HG02642 (cell line): ENCODE measurements at regions not wholly inside any gene's neighbourhood (a gene's known extent, or its start where the extent isn't known, plus 50 kb on each side); places are given as distances from the start of the nearest gene placed in this dataset.

Source experiments
- ATAC-seq: cut with Tn5 transposase; IDR thresholded peaks from one replicate; pipeline ENCODE4 v1.9.1; 2021; ENCODE audit warnings: mild to moderate bottlenecking; ENCODE audit not compliant: unreplicated experiment, poor library complexity

- no peak for ATAC-seq
Measured at GRCh38 chr16:77589071-77589765, 133.1 kb upstream of the NUDT7 start.

DNA sequence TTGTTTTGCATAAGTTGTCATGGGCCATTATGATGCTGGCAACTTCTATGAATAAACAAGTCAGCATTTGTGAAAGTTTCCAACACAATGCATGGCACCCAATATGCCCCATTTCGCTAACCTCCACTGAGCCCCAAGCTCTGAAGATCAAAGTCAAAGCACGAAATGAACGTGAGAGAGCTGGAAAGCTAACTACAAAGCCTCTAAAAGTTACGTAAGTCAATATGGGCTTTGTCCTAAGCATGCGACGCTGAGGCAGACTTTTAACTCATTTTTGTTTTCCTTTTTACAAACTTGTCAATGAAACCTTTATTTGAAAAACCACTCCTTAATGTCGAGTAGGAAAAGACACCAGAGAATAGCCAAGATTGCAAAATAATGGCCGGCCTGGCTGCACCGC lies 131.6 kb upstream of the NUDT7 start:
- no peak for ATAC-seq

GRCh38 chr16:77591347-77591746 lies 131.0 kb upstream of the NUDT7 start:
- ATAC-seq: no peak

DNA sequence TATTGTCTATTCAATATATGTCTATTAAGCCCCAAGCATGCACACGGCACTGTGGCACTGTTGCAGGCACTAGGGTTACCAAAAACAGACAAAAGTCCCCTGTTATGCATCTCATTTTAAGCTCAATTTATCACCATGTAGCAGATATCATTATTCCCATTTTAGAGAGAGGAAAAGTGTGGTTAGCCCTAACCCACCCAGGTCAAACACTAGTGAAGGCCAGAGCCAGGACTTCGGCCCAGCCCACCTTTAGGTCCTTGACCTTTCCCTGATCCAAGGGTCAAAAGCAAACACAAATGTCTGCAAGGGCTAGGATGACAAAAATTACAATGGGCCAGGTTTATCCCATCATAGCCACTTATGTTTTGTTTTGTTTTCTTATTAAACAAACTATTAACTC lies 130.3 kb upstream of the NUDT7 start:
- no peak for ATAC-seq

DNA sequence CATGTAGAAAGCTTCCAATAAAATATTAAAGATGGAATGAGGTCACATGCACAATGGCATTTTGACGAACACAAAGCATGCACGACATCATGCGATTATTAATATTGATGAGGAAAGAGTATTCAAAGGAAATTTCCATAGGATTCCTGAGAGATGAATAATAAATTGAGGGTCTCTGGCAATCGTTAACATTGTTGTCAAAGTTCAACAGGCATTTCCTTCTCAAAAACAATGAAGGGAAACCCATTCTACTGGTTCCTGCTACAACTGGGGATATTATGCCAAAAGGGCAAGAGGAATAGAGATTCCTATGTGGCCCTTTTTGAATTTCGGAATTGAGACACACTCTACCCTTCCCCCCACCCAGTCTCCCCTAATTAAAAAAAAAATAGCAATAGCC lies 128.3 kb upstream of the NUDT7 start:
- no peak for ATAC-seq

DNA sequence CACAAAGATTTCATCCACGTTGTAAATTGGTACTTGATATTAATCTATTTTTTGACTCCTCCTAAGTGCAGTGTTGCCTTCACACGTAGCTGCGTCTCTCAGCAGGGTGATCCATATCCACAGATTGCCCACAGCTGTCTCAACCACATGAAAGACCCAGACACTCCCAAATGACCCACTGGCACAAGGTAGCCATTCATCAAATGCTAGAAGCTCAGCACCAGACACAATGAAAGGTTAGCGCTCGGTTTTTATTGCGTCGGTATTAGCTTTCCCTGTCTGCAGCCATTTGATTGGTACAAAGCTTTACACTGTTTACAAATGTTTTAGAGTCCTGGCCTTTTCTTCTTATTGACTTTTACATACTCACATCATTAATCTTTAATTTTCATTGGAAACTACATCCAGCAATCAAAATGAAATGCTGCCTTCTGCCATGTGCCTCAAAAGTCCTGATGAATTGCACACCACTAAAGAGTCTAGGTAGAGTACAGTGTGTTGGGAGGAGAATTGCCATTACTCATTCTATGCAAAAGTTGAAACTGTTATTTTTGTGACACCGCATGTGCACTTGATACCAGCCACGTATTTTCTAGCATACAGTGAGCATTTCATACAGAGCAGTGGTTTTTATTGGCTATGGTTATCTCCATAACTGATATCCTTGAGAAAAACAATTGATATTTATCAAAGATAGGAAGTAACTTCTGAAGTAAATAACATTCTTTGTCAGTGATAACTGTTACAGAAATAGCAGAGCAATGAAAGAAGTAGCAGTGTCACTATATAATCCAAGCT lies 127.3 kb upstream of the NUDT7 start:
- ATAC-seq: no peak

DNA sequence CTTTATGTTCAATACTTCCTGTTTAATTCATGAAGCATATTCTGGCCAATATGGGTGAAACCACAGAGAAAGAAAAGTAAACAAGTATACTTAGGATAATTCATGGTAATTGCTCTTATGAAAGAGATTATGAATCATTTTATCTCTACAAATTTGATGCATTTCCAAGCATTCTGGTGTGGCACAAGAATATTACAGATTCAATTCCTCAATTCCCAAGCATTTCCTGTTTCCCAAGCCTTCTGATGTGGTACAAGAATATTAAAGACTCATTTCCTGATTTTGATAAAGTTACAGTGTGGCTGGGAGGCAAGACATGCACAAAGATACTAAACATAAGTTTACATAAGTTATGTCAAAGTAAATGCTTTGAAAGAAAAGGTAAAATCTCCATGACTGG lies 126.1 kb upstream of the NUDT7 start:
- ATAC-seq: no peak

GRCh38 chr16:77599793-77600415 lies 122.4 kb upstream of the NUDT7 start:
- ATAC-seq: peak; percentile 51

DNA sequence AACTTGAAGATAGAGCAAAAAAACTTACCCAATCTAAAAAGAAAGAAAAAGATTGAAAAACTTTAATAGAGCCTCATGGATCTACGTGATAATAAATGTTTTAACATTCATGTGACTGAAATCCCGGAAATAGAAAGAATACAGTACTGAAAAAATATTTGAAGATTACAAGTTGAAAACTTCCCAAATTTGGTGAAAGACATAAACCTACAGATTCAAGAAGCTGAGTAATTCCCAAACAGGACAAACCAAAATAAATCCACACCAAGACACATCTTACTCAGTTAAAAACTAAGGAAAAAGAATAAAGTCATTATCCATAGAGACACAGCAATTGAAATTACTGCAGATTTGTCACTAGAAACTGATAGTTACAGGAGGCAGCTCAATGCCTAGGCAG lies 121.8 kb upstream of the NUDT7 start:
- no peak for ATAC-seq

DNA sequence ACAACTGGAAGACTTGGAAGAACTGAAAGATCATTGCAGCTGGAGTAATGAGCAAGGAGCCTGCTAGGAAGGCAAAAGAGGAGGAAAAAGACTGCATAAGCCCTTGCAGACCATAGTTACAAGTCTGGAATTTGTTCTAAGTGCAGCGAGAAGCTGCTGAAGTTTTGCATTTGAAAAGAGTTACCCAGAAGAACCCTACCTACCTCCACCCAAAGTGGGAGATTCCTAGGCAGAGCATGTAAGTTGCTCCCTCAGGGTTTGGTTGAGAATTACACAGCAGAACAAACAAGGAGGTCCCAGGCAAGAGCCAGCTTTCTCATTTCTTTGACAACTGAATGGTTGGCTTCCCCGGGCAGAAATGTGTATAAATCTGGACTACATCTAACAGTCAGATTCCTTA lies 118.7 kb upstream of the NUDT7 start:
- ATAC-seq: no peak

GRCh38 chr16:77610496-77610895 lies 111.8 kb upstream of the NUDT7 start:
- ATAC-seq: no peak

DNA sequence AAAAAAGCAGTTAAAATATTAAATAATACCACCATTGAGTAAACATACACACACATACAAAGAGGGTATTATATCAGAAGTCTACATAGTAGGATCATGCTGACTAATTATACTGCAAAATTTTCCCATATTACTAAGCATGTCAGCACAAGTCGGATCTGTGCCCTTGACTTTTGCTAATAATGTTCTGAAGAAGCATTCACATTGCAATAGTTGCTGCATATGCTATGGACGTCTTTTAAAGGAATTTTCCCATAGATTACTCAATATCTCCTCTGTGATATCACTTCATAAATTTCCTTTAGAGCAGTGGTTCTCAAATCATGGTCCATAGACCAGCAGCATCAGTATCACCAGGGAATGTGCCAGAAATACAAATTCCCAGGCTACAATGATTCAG lies 110.9 kb upstream of the NUDT7 start:
- ATAC-seq: no peak

DNA sequence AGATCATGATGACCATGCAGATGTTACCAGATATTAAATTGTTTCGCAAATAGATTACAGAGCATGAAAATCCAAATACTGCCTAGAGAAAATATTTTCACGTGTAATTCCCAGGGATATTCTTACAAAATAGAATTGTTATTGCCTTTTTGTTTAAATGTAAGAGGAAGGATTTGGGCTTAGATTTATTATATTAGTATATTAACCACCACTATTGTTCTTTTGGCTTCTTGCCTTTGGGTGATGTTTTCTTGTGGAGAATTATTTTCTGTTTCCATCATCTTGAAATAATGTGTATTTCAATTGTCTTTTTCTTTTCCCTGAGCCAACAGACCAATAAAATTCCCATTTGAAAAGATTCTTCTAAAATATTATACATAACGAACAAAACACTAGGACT lies 109.7 kb upstream of the NUDT7 start:
- ATAC-seq: no peak

DNA sequence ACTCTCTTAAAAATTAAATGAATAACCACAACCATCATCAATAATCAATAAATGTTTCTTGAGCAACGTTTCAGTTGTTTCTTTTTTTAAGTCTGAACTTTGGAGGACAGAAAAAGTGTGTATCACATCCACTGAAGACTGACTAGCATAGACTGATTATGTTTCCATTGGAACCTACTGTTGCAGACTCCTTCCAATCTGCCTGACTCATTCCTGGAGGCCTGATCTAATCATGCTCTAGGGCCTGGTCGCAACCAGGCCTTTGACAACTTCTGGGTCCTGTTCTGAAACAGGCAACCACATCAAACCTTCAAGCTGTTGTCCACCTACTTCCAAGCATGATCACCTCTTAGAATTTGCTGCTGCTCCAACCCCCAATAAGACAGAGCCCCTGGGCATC lies 109.2 kb upstream of the NUDT7 start:
- ATAC-seq: no peak

GRCh38 chr16:77617553-77617952 lies 104.8 kb upstream of the NUDT7 start:
- ATAC-seq: no peak

DNA sequence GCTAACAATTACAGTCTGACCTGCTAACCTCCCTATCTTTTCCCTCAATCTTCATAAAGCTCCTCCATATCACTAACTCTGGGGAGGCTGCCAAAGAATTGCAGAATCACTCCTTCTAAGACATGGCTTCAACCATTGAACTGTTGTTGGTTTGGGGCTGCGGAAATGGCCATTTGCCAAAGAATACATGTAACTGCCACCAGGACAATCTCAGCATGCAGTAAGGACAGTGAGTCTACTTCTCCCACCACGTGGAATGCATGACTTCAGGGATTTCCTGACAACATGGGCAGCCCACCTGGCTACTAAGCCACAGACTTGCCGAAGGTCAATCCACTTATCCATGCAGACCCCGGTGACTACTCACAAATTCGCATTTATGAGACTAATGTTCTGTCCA lies 104.3 kb upstream of the NUDT7 start:
- no peak for ATAC-seq

DNA sequence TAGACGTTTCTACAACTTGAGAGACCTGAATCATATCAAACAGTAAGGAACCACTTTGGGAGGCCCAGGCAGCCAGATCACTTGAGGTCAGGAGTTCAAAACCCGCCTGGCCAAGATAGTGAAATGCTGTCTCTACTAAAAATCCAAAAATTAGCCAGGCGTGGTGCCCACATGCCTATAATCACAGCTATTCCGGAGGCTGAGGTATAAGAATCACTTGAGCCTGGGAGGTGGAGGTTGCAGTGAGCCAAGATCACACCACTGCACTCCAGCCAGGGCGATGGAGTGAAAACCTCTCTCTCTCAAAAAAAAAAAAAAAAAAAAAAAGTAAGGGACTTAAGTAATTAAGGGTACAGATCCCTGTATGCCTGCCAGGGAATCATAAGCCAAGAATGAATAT lies 103.4 kb upstream of the NUDT7 start:
- no peak for ATAC-seq

DNA sequence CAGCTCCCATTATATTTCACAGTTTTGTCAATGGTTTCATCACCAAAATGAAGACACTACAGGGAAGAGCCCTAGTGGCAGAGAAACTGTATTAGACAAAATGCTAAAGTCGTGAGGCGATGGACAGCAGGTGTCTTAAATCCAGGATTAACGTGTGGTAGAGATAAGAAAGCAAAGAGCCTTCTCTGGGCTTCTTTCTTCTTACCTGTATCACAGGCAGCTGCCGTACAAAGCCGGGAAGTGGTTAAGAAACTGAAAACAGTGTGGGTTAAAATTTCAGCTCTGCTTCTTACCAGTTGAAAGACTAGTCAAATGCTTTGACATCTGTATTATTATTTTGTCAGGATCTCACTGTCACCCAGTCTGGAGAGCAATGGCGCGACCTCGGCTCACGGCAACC lies 98.2 kb upstream of the NUDT7 start:
- no peak for ATAC-seq

DNA sequence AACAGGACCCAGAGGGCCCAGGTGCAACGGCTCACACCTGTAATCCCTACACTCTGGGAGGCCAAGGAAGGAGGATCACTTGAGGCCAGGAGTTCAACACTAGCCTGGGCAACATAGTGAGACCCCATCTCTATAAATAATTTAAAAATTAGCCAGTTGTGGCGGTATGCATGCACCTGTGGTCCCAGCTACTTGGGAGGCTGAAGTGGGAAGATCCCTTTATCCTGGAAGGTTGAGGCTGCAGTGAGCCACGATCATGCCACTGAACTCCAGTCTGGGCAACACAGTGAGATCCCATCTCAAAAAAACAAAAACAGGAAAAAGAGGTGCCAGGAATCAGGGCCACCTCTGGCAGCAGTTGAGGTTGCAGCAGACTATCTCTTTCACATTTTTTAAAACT lies 85.7 kb upstream of the NUDT7 start:
- ATAC-seq: no peak

DNA sequence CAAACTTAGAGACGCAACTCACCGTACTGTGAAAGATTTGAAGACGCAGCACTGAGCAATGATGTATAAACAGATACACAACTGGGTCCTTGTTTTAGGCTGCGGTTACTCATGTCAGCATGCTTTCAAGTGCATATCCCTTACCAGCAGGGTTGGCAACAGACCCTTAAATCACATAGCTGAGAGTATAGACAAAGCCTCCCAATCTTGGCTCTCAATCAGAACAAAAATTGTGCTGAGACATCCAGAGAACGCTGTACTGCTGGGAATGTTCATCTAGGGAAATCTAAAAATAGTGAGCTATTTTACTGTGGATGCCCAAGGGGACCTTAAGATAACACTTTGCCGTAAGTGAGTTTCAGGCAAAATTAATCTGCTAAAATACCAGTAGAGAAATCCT lies 84.4 kb upstream of the NUDT7 start:
- no peak for ATAC-seq

DNA sequence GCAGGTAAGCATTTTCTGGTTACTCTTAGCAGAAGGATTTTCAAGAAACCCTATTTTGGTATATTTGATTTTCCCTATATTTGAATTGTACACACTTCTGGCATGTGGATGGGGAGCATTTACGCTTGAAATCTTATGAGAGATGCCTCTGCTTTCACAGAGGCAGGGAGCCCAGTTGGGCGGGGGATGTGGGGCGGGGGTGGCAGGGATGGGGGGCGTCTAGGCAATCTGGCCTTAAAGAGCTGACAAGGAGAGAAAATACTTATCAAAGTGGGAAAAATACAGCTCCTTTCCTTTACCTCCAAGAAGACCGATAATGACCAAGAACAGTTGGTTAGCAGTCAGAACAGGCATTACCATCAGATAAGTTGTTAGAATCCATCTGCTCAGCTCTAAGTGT lies 79.1 kb upstream of the NUDT7 start:
- no peak for ATAC-seq

DNA sequence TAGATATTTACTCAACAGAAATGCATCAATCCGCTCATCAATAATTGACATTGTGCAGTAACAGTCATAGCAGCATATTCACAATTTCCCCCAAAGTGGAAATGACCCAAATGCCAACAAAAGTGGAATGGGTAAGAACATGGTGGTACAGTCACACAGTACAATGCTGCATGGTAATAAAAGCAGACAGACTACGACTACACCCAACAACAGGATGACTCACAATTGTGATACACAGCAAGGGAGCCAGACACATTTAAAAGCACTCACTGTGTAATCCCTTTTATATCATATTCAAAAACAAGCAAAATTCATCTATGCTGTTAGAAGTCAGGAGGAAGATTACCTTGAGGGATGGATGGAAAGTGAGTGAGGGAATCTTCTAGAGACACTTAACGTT lies 76.5 kb upstream of the NUDT7 start:
- ATAC-seq: no peak
